ENCODE measurements at regions not wholly inside any gene's neighbourhood (a gene's known extent, or its start where the extent isn't known, plus 50 kb on each side); places are given as distances from the start of the nearest gene placed in this dataset.
"Not testable (repeated sequence)": the region's sequence is repeated elsewhere in the genome, so short reads cannot be mapped to it uniquely, and the experiment has no call there.

DNA sequence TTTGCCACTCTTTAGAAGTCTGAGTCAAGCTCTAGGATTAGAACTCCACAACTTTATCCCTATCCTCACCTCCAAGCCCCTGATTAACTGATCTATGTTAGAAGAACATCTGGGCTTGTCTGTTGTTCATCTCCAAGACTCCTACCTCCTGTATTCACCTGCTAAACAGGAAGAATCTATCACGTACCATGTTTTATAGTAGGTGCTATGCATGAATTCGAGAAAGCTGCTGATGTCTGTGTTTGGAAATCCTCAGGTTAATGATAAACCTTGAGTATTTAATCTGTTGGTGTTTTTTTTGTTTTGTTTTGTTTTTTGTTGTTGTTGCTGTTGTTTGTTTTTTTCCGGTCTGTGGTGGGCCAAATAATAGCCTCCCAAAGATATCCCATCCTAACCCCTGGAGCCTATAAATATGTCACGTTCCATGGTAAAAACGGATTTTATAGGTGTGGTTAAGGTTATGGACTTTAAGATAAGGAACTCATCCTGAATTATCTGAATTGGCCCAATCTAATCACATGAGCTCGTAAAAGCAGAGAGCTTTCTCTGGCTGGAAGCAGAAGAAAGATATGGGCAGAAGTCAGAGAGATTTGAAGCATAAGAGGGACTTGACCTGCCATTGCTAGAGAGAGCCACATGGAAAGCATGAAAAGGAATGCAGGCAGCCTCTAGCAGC lies 101.2 kb upstream of the DUSP21 start:
- H3K4me1 Mint-ChIP-seq (ENCODE audit: unreplicated experiment), result peaks cover 4% of the 10 kb centered on the region
- H3K36me3 Mint-ChIP-seq (ENCODE audit: low read depth, unreplicated experiment), result no peaks in the 10 kb centered on the region
- DNase-seq (ENCODE audit: low spot score), result no peak
- H3K4me3 Mint-ChIP-seq (ENCODE audit: unreplicated experiment), result no peak overlapping the region
- H3K27ac Mint-ChIP-seq (ENCODE audit: unreplicated experiment), result no peak overlapping the region
- H3K9me3 Mint-ChIP-seq (ENCODE audit: unreplicated experiment), result no peaks in the 10 kb centered on the region
- TF ChIP-seq, protein P1, sequence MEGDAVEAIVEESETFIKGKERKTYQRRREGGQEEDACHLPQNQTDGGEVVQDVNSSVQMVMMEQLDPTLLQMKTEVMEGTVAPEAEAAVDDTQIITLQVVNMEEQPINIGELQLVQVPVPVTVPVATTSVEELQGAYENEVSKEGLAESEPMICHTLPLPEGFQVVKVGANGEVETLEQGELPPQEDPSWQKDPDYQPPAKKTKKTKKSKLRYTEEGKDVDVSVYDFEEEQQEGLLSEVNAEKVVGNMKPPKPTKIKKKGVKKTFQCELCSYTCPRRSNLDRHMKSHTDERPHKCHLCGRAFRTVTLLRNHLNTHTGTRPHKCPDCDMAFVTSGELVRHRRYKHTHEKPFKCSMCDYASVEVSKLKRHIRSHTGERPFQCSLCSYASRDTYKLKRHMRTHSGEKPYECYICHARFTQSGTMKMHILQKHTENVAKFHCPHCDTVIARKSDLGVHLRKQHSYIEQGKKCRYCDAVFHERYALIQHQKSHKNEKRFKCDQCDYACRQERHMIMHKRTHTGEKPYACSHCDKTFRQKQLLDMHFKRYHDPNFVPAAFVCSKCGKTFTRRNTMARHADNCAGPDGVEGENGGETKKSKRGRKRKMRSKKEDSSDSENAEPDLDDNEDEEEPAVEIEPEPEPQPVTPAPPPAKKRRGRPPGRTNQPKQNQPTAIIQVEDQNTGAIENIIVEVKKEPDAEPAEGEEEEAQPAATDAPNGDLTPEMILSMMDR (IDR thresholded peaks at IDR 0.05; ENCODE audit: unreplicated experiment), result no peak
- H3K27me3 Mint-ChIP-seq (ENCODE audit: unreplicated experiment), result peaks cover under 1% of the 10 kb centered on the region

DNA sequence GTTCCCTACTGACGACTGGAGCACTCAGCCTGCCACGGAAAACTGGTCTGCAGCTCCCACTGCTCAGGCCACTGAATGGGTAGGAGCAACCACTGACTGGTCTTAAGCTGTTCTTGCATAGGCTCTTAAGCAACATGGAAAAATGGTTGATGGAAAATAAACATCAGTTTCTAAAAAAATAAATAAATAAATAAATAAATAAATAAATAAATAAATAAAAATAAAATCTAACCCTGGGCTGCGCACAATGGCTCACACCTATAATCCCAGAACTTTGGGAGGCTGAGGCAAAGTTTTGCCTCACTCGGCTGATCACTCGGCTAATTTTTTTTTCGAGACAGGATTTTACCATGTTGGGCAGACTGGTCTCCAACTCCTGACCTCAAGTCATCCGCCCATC lies 102.0 kb upstream of the DUSP21 start:
- not testable (repeated sequence) for DNase-seq (ENCODE audit: low spot score); H3K36me3 Mint-ChIP-seq (ENCODE audit: low read depth, unreplicated experiment); H3K27ac Mint-ChIP-seq (ENCODE audit: unreplicated experiment); H3K9me3 Mint-ChIP-seq (ENCODE audit: unreplicated experiment); H3K4me1 Mint-ChIP-seq (ENCODE audit: unreplicated experiment); H3K27me3 Mint-ChIP-seq (ENCODE audit: unreplicated experiment); H3K4me3 Mint-ChIP-seq (ENCODE audit: unreplicated experiment)

DNA sequence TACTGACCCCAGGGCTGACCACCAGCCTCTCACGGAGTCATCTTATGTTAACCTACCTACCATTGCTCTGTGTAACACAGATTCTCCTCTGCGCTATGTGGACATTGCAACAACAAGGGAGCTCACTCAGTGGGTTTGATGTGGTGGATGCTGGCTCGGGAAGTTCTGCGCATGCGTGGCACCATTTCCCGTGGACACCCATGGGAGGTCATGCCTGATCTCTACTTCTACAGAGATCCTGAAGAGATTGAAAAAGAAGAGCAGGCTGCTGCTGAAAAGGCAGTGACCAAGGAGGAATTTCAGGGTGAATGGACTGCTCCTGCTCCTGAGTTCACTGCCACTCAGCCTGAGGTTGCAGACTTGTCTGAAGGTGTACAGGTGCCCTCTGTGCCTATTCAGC lies 102.4 kb upstream of the DUSP21 start:
- not testable (repeated sequence) for DNase-seq (ENCODE audit: low spot score); H3K27ac Mint-ChIP-seq (ENCODE audit: unreplicated experiment); H3K9me3 Mint-ChIP-seq (ENCODE audit: unreplicated experiment); H3K4me1 Mint-ChIP-seq (ENCODE audit: unreplicated experiment); H3K27me3 Mint-ChIP-seq (ENCODE audit: unreplicated experiment); H3K36me3 Mint-ChIP-seq (ENCODE audit: low read depth, unreplicated experiment); H3K4me3 Mint-ChIP-seq (ENCODE audit: unreplicated experiment)

DNA sequence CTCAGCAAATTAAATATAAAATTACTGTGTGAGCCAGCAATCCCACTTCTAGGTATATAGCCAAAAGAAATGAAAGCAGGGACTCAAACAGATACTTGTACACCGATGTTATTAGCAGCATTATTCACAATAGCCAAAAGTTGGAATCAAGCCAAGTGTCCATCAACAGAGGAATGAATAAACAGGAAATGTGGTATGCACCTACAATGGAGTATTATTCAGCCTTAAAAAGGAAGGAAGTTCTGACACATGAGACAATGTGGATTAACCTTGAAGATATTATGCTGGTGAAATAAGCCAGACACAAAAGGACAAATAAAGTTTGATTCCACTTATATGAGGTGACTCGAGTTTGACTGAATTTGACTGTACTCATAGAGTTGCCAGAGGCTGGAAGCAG lies 108.3 kb upstream of the DUSP21 start:
- H3K9me3 Mint-ChIP-seq (ENCODE audit: unreplicated experiment), result no peaks in the 10 kb centered on the region
- TF ChIP-seq, protein P1 (IDR thresholded peaks at IDR 0.05; ENCODE audit: unreplicated experiment), result no peak
- H3K36me3 Mint-ChIP-seq (ENCODE audit: low read depth, unreplicated experiment), result no peaks in the 10 kb centered on the region

DNA sequence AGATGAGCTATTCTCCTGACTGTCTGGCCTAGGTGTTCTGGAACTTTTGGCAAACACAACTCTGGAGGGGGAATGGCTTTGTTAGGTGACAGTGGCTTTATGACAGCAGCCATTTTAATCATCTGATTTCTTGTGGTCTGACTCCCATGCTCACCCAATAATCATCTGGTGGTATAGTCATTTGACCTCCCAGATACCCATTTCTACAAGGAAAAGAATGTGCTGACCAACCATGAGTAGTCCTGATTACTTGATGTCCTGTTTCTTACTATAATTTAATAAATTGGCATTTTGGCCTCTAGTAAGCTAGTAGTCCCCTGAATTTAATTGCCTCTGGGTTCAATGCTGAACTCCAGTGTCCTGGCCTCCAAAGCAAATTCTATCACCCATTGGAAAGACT lies 109.9 kb upstream of the DUSP21 start:
- H3K27ac Mint-ChIP-seq (ENCODE audit: unreplicated experiment), result no peak overlapping the region
- no peaks in the 10 kb centered on the region for H3K4me1 Mint-ChIP-seq (ENCODE audit: unreplicated experiment)
- no peaks in the 10 kb centered on the region for H3K36me3 Mint-ChIP-seq (ENCODE audit: low read depth, unreplicated experiment)
- H3K4me3 Mint-ChIP-seq (ENCODE audit: unreplicated experiment), result no peak overlapping the region
- no peak for DNase-seq (ENCODE audit: low spot score)
- TF ChIP-seq, protein P1 (IDR thresholded peaks at IDR 0.05; ENCODE audit: unreplicated experiment), result no peak
- H3K27me3 Mint-ChIP-seq (ENCODE audit: unreplicated experiment), result peaks cover 1% of the 10 kb centered on the region
- H3K9me3 Mint-ChIP-seq (ENCODE audit: unreplicated experiment), result no peaks in the 10 kb centered on the region

More for the DNA sequence above, 108.3 kb upstream of the DUSP21 start:
- Mint-ChIP-seq H3K27ac (ENCODE audit: unreplicated experiment) (no peak overlapping the region), H3K4me1 (ENCODE audit: unreplicated experiment) (no peaks in the 10 kb centered on the region), H3K4me3 (ENCODE audit: unreplicated experiment) (no peak overlapping the region), H3K27me3 (ENCODE audit: unreplicated experiment) (peaks cover 1% of the 10 kb centered on the region)
- DNase-seq (ENCODE audit: low spot score), result no peak

DNA sequence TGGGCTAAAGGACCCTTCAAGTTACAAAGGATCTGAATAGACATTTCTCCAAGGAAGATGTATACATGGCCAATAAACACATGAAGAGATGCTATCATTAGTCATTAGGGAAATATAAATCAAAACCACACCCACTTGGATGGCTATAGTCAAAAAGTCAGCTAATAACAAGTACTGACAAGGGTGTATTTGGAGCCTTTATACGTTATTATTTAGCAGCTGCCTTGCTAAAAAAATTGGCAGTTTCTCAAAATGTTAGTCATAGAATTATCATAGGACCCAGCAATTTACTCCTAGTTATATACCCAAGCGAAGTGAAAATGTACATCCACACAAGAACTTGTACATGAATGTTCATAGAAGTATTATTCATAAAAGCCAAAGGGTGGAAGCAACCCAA lies 112.7 kb upstream of the DUSP21 start:
- Mint-ChIP-seq H3K36me3 (ENCODE audit: low read depth, unreplicated experiment) (no peaks in the 10 kb centered on the region), H3K4me1 (ENCODE audit: unreplicated experiment) (no peaks in the 10 kb centered on the region), H3K27ac (ENCODE audit: unreplicated experiment) (no peak overlapping the region), H3K27me3 (ENCODE audit: unreplicated experiment) (no peaks in the 10 kb centered on the region), H3K9me3 (ENCODE audit: unreplicated experiment) (no peaks in the 10 kb centered on the region), H3K4me3 (ENCODE audit: unreplicated experiment) (no peak overlapping the region)
- DNase-seq (ENCODE audit: low spot score), result no peak
- TF ChIP-seq, protein P1 (IDR thresholded peaks at IDR 0.05; ENCODE audit: unreplicated experiment), result no peak

Measured in endothelial cell (in vitro differentiated cells).